ENCODE measurements at regions not wholly inside any gene's neighbourhood (a gene's known extent, or its start where the extent isn't known, plus 50 kb on each side); places are given as distances from the start of the nearest gene placed in this dataset.
"Not testable (repeated sequence)": the region's sequence is repeated elsewhere in the genome, so short reads cannot be mapped to it uniquely, and the experiment has no call there.

DNA sequence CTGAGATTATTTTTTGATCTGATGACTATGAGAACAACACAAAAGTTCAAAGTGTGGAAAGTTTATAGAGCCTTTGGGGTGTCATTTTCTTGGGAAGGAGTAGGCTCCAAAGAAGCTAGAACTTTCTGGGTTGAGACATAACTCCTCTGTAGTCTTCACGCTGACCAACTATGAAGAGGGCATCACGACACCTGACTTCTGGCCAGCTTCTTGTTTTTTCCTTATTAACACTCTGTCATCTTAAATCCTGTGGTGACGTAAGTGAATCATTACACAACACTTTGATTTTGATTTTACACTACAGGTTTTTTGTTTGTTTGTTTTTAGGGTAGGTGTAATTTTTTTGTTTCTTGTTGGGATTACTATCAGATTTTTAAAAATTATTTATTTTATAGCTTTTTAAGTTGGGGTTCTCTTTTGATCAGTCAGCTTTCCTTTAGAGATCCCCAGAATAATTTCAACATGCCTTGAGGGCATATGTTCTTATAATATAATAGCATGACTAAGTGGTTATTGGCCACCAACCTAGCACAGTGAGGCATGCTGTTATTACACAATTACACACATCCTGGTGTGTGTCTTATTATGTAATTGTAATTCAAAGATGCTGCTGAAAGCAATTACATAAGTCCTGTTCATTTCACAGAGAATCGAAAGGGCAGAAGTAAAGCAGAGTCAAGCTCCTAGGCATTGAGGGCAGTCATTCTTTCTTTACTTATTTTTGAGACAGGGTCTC, 281.6 kb upstream of the NOTCH2NLA start:
- not testable (repeated sequence) for DNase-seq (ENCODE audit: low spot score)

DNA sequence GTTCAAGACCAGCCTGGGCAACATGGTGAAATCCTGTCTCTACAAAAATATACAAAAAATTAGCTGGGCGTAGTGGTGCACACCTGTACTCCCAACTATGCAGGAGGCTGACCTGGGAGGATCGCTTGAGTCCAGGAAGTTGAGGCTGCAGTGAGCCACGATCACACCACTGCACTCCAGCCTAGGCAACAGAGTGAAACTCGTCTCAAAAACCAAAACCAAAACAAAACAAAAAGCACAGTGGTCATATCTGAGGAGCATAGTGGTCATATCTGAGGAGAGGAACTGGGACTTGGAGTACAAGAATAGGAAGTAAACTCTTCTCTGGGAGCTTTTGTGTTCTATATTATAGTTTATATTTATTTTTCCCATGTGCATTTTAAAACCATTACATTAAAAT, 275.3 kb upstream of the NOTCH2NLA start:
- DNase-seq (ENCODE audit: low spot score) = not testable (repeated sequence)

DNA sequence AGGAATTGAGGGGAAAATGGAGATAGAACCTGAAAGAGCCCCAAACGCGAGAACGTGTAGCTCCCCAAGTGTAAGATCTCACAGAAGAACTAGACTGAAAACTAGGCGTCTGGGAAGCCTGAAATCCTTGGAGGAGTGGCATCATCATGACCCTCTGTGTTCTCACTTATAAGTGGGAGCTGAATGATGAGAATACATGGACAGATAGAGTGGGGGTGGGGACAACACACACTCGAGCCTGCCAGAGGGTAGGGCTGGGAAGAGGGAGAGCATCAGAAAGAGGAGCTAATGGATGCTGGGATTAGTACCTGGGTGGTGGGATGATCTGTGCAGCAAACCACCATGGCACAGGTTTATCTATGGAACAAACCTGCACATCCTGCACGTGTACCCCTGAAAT, 258.7 kb upstream of the NOTCH2NLA start:
- DNase-seq (ENCODE audit: low spot score) = not testable (repeated sequence)

DNA sequence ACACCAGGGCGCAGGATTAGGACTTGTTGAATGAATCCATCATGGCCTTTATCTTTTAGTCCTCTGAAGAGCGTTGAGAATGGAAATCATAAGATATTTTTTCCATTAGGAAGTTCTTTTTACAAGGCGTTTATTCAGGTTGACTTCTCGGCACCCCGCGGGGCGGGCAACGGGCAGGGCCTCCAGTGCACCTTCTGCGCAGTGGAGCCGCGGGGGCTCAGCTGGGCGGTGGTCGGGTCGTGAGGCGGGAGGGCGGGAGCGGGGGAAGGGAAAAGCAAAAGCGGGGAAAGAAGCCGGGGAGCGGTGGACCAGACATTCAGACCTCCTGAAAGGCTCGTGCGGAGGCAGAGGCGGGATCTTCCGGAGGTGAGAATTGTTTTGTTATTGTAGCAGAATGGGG, 258.3 kb upstream of the NOTCH2NLA start:
- not testable (repeated sequence) for DNase-seq (ENCODE audit: low spot score)

DNA sequence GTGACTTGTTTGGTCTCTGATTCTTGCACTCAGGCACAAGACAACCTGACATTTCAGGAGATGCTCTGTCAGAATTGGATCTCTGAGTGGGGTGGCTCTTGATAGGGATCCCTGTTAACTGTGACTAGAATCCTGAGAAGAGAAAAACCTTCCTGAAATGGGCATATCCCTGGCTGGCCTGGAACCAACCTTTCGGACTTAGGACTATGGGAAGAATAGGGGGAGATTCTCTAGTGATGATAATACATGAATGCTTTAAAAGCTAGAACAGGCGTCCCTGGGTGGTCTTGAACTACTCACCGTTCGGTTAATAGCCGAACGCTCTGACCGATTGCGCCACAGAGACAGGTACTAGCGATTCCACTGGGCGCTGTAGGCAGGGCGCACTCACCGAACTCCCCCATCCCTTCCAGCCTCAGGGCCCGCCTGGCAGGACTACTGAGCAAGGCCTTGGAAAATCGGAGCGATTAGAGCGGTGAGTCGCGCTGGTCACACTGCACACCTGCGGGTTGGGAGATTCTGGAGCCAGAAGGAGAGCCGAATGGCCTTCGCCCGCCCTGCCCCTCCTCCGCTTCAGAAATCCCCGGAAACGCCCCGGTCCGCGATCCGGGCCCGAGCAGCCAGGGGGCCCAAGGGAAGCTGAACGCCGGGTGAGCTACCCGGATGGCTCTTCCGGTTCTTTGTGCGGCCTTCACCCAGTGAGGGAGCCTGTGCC, 257.6 kb upstream of the NOTCH2NLA start:
- DNase-seq (ENCODE audit: low spot score) = peak; percentile 57

DNA sequence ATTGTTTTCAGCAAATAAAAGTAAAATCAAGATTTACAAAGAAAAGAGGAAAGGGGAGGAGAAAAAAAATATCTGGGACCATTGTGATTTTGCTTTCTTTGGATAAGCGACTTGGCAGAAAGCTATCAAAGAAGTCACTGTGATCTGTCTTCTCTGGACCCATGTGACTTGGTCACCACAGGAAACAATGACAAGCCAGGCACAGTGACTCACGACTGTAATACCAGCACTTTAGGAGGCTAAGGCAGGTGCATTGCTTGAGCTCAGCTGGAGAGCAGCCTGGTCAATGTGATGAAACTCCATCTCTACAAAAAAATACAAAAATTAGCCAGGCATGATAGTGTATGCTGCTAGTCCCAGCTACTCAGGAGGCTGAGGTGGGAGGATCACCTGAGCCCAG, 255.4 kb upstream of the NOTCH2NLA start:
- not testable (repeated sequence) for DNase-seq (ENCODE audit: low spot score)

DNA sequence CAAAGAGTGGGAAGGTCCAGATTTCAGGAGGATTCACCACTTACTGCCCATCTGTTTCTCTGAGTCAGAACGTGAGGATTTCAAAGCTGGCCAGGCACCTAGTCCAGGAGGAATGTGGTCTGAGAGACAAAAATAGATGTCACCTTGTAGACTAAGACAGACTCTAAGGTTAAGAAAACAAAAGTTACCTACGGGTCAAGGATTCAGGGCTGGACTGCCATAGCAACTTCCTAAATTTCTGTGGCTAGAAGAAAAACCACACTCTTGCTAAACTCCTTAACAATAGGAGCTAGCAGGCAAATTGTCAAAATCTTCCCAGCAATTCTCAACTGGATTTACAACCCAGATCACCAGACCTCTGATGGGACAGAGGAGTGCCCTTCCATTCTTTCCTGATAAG, 250.4 kb upstream of the NOTCH2NLA start:
- DNase-seq (ENCODE audit: low spot score) = not testable (repeated sequence)

DNA sequence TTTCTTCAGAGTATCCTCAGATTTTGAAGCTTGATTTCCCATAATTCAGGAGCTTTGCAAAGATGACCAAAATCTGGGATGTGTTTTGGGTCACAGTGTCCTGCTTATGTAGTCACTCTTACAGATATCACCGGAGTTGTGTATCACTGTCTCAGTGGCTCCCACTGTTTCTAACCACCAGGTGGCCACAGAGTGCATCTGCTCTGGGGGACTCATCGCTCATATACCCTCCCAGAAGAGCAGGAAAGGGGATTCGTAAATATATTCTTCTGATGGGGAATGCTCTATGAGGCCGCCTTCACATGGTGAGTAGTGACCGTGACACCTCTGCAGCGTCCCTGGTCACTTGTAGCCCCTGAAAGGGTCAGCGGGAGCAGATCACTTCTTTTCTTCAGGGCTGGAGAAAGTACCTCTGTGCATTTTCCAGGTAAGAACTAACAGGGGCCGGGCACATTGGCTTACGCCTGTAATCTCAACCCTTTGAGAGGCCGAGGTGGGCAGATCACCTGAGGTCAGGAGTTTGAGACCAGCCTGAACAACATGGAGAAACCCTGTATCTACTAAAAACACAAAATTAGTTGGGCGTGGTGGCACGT, 249.4 kb upstream of the NOTCH2NLA start:
- peak; percentile 28 for DNase-seq (ENCODE audit: low spot score)

DNA sequence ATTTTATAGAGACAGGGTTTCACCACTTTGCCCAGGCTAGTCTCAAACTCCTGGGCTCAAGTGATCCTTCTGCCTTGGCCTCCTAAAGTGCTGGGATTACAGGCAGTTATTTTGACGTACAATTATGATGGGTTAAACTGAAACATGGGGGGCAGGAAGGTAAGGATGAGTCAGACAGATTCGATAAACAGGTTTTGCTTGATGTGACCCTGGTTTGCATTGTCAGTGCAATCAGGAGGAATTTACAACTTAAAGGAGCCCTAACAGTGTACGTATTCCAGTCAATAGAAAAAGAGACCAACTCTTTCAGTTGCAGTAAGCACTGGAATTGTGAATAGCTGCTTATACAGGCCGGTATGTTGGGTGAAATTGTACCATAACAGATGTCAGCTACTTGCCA, 246.3 kb upstream of the NOTCH2NLA start:
- not testable (repeated sequence) for DNase-seq (ENCODE audit: low spot score)

DNA sequence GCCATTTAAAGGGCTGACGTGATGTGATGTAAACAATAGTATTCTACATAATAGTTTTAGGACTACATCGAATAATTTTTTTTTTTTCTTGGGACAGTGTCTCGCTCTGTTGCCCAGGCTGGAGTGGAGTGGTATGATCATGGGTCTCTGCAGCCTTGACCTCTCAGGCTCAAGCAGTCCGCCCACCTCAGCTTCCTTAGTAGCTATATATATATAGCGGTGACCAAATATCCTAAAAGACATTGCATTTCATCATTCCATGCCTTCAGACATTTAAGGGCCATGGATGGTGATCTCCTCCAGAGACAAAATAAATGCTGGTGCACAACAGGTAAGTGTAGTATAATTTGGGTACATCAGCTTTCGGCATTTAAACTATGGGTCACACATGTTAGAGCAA, 245.4 kb upstream of the NOTCH2NLA start:
- DNase-seq (ENCODE audit: low spot score) = not testable (repeated sequence)

DNA sequence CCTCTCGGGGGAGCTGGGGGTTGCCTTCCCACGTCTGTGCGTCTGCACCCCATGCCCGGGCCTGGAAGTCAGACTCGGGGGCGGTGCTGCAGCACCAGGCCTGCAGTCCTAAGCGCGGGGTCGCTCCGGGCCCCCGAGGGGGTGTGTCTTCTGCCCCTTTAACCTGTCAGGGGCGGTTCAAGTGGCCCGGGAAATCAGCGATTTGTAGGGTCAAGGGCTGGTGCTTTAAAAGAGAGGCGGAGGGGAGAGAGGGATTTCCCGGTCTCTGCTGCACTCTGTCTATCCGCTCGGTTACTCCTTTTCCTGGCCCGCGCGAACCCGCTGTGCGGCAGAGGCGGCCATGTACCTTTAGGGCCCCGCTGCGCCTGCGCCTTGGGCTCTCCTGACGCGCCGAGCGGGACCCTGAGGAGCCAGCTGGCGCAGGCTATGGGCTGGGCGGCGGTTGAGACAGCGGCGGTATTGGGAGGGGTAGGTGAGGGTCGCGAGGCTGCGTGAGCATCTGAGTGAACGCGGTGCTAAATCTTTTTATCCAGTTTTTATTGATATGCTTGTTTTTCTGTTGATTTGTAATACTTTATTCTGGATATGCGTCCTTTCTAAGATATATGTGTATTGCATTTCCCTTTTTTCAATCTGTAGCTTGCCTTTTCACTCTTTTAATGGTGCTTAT, 243.5 kb upstream of the NOTCH2NLA start:
- peak; percentile 50 for DNase-seq (ENCODE audit: low spot score)

DNA sequence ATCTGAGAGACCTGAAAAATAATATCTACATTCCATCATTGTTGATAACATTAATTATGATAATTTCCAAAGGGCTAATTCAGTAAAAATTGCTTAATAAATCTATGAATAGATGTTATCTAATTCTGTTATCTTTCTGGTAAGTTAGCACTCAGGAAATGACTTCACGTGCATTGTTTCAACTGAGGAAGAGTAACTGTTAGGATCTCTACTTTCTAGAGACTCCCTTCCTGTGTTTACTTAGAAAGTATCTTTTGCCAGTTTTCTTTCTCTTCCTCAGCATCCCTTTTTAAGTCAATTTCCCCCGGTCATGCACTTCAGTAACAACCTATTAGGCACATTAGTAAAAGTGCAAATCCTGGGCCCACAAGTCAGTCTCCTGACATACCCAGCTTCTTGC, 231.1 kb upstream of the NOTCH2NLA start:
- DNase-seq (ENCODE audit: low spot score) = not testable (repeated sequence)

DNA sequence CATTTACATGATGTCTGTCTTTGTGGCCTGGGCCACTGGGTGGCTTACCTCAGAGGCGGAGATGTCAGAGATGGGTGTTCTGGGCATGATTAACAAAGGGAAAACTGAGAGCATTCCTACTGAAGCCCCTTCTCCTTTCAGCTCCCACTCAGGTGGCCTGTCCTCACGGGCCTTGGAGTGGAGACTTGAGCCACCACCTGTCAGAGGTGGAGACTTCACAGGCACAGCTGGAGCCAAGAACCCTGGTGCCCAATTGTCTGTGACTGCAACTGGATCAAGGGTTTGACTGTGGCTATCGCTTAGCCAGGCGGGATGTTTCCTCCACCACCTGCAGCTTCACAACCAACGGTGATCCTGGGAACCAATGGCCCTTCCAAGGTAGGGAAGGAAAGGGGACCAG, 230.5 kb upstream of the NOTCH2NLA start:
- not testable (repeated sequence) for DNase-seq (ENCODE audit: low spot score)

DNA sequence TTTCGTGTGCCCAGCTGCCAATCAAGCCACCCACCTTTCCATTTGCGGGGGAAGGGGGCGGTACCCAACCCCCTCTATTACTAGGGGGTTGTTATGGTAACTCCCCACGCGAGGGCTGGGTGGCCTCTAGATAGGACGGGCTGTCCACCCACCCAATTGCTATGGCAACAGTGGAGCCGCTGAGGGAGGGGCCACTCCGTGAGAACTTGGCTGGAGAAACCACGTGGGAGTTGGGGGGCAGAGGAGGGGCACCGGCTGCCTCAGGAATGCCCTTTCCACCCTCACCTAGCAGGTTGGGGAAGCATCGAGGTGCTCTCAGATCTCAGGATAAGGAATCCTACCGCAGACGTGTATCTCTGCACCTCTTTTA, 220.0 kb upstream of the NOTCH2NLA start:
- not testable (repeated sequence) for DNase-seq (ENCODE audit: low spot score)

DNA sequence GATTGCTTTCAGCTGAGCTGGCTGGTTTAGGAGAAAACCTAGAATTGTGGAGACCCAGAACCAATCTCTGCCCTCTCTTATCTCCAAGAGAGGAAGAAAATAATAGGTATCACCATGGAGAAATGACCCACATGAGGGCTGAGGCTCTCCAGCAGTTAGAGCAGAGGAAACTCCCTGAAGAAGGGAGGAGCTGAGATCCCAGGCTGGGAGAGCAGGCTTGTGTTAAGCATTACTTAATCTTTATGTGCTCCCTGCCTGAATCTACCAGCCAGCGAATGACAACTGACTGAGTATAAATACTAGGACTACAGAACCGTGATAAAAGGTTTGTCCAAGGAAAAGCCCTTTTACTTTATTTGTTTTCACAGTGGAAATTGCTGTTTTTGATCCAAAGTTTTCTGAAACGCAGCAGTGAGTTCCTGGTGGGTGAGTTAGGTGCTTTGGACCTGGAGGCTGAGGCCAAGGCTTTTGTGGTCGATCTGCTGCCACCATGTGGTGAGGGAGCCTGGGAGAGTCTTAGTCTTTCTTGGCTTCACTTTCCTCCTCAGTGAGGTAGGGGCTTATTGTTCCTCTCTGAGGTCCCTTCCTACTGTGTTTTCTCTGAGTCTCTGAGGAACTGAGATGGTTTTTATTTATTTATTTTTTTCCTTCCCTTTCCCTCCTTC, 219.5 kb upstream of the NOTCH2NLA start:
- not testable (repeated sequence) for DNase-seq (ENCODE audit: low spot score)

DNA sequence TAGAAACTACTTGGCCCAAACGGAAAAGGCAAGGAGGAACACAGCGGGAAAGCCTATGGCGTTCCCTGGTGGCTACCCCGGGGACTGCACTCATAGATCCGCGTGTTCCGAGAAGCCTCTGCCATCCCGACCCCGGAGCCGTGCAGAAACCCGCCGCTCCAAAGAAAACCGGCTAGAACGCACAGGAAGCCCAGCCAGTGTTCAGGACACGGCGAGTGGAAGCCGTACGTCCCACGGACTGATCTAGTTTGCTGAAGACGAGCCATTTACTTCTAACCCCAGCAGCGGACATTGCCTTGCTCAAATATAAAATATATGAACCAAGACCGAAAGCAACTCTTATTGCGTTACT, 215.0 kb upstream of the NOTCH2NLA start:
- peak; percentile 11 for DNase-seq (ENCODE audit: low spot score)

DNA sequence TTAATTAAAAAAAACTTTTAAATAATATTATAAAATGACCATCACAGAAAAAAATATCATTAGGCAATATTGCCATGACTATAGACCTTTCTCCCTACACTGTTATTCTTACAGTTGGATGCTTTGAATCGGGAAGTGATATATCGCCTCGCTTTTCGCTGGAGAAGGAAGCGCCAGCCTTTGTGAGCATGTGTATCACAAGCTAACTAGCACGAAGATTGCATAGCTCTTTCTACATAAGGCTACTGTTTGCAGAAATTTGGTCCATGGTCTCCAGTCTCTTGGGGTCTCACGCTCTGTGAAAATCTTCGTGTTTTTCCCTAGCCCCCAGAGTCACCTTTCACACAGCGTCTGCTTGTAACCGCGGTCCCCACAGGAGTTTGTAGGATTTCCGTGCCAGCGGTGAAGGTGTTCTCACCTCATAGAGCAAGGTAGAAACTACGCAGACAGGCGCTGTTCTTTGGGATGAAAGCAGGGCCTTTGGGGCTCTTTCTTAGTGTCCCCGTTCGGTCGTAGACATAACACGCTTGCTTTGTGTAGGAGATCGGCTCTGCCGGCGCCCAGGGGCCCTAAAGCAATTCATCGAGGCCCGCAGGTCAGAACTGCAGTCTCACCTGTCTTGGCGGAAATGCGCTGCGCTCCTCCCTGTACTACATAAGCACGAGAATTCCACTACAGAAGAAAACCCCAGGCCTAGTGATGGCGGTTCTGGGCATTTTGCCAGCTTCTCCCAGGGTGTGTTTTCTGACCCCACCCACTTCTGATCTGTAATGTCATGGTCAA, 214.5 kb upstream of the NOTCH2NLA start:
- DNase-seq (ENCODE audit: low spot score) = not testable (repeated sequence)

DNA sequence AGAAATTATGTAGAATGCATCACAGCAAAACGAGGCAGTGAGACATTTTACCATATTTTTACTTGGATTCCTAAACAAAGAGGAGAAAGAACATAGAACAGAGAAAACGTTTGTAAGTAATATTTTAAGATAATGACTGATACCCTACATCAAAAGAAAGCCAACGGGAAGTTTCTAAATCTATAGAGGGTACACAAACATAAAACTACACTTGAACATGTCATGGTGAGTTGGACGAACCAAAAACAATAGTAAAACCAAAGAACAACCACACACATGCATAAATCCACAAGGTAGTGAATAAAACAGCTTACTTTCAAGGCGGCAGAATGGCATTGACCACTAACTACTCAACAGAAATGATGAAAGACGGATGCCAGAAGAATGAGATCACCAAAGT, 209.7 kb upstream of the NOTCH2NLA start:
- not testable (repeated sequence) for DNase-seq (ENCODE audit: low spot score)

DNA sequence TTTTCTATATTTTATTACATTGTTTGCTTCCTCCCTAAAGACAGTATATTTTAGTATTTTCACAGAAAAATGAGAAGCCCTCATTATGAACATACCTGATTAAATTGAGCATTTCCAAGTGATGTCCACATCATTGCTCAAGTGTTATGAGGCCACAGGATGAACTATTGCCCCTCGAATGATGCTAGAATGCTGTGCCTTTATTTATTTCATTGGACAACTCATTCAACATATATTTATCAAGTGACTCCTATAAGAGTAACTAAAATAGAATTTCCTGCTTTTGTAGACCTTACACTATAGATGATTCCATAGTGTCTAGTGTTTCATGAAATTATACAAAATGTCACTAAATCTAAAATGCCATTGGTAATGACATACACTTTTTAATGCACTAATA, 187.8 kb upstream of the NOTCH2NLA start:
- DNase-seq (ENCODE audit: low spot score) = not testable (repeated sequence)

DNA sequence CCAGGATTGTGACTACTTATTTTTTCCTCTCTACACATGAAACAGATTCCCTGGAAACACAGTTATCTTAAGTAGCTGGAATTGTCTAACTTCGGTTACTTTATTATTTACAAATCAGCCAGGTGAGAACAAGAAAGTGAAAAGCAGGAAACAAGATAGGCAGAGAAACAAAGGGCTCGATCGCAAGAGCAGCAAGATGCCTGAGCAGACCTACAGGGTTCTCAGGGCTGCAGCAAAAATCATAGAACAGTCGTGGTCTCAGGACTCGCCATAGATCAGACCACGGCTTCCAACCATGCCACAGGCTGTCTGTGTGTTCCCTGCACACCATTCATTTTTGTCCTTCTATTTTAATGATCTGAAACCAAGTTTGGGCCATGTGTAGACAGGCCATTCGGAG, 186.2 kb upstream of the NOTCH2NLA start:
- DNase-seq (ENCODE audit: low spot score) = not testable (repeated sequence)

DNA sequence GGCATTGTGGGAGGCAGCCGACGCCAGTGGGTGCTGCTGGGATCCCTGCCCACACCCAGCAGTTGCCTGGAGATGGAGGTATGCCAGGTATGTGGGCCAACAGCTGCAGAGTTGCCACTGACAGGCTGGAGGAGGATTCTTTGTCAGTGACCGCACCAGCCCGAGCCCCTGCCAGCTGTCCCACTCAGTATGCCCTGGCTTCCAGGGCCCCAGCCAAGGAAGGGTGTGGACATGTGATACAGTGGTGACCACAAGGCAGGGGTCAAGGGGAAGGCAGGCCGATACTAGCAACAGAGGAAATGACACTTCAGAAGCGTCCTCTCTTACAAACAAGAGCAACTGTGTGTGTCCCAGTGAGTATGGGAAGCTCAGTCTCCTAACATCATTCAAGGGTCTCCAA, 185.1 kb upstream of the NOTCH2NLA start:
- not testable (repeated sequence) for DNase-seq (ENCODE audit: low spot score)
